GM10266 (cell line): ENCODE measurements at regions not wholly inside any gene's neighbourhood (a gene's known extent, or its start where the extent isn't known, plus 50 kb on each side); places are given as distances from the start of the nearest gene placed in this dataset.
A peak's percentile ranks its signal among the peaks of the same experiment; 100 is the strongest.

Source experiments
- DNase-seq: peaks from one replicate; pipeline ENCODE4 v3.0.0; 2012; ENCODE audit errors: extremely low spot score
- CTCF ChIP-seq: IDR thresholded peaks from 2 replicates; pipeline ENCODE4 v1.5.1; 2012; ENCODE audit warnings: mild to moderate bottlenecking, low read depth; ENCODE audit not compliant: control insufficient read depth, insufficient read depth; ENCODE audit errors: missing control alignments

- peak; percentile 1 for TF ChIP-seq CTCF
- DNase-seq = no peak
Measured at GRCh38 chr6:167742719-167743303, 83.9 kb upstream of the AFDN start.

GRCh38 chr6:167744681-167745669 lies 81.7 kb upstream of the AFDN start:
- no peak for DNase-seq
- TF ChIP-seq CTCF = no peak

GRCh38 chr6:167745670-167746389 lies 80.9 kb upstream of the AFDN start:
- TF ChIP-seq CTCF = no peak

GRCh38 chr6:167746390-167746907 lies 80.3 kb upstream of the AFDN start:
- DNase-seq = no peak
- TF ChIP-seq CTCF = no peak

More at GRCh38 chr6:167745670-167746389, 80.9 kb upstream of the AFDN start:
- no peak for DNase-seq

GRCh38 chr6:167746975-167747374 lies 79.7 kb upstream of the AFDN start:
- DNase-seq = no peak
- no peak for TF ChIP-seq CTCF

GRCh38 chr6:167747645-167748044 lies 79.1 kb upstream of the AFDN start:
- TF ChIP-seq CTCF = no peak

GRCh38 chr6:167748046-167748445 lies 78.7 kb upstream of the AFDN start:
- no peak for TF ChIP-seq CTCF
- DNase-seq = no peak

More at GRCh38 chr6:167747645-167748044, 79.1 kb upstream of the AFDN start:
- DNase-seq = no peak
